HG03521 (cell line): ENCODE measurements at regions not wholly inside any gene's neighbourhood (a gene's known extent, or its start where the extent isn't known, plus 50 kb on each side); places are given as distances from the start of the nearest gene placed in this dataset.

ENCODE experiments used
- ATAC-seq: cut with Tn5 transposase; IDR thresholded peaks from one replicate; pipeline ENCODE4 v1.9.1; 2021; ENCODE audit warnings: mild to moderate bottlenecking, moderate library complexity; ENCODE audit not compliant: unreplicated experiment

- ATAC-seq: no peak
These were observed 100.8 kb upstream of the TENM3 start for GRCh38 chr4:182142176-182143085.

GRCh38 chr4:182143086-182143821 is 99.9 kb upstream of the TENM3 start:
- no peak for ATAC-seq

- peak; percentile 21 for ATAC-seq
These were observed 99.2 kb upstream of the TENM3 start for GRCh38 chr4:182143822-182144625.

- peak; percentile 41 for ATAC-seq
These were observed 98.4 kb upstream of the TENM3 start for GRCh38 chr4:182144626-182145333.

- no peak for ATAC-seq
These were observed 97.8 kb upstream of the TENM3 start for GRCh38 chr4:182145334-182145905.

- no peak for ATAC-seq
These were observed 95.8 kb upstream of the TENM3 start for GRCh38 chr4:182147391-182147790.

GRCh38 chr4:182150645-182151044 is 92.6 kb upstream of the TENM3 start:
- ATAC-seq: no peak

GRCh38 chr4:182155806-182156205 is 87.4 kb upstream of the TENM3 start:
- no peak for ATAC-seq

GRCh38 chr4:182163180-182163579 is 80.0 kb upstream of the TENM3 start:
- no peak for ATAC-seq

- no peak for ATAC-seq
These were observed 73.6 kb upstream of the TENM3 start for GRCh38 chr4:182169572-182169971.

- no peak for ATAC-seq
These were observed 73.2 kb upstream of the TENM3 start for GRCh38 chr4:182169987-182170386.

- ATAC-seq: no peak
These were observed 72.7 kb upstream of the TENM3 start for GRCh38 chr4:182170417-182170935.

- no peak for ATAC-seq
These were observed 68.2 kb upstream of the TENM3 start for GRCh38 chr4:182174979-182175378.

- ATAC-seq: no peak
These were observed 67.2 kb upstream of the TENM3 start for GRCh38 chr4:182175788-182176519.

- no peak for ATAC-seq
These were observed 66.0 kb upstream of the TENM3 start for GRCh38 chr4:182177166-182177565.

- no peak for ATAC-seq
These were observed 64.1 kb upstream of the TENM3 start for GRCh38 chr4:182179105-182179504.

GRCh38 chr4:182179751-182180150 is 63.5 kb upstream of the TENM3 start:
- ATAC-seq: no peak

- ATAC-seq: no peak
These were observed 57.7 kb upstream of the TENM3 start for GRCh38 chr4:182185491-182185890.

- no peak for ATAC-seq
These were observed 55.5 kb upstream of the TENM3 start for GRCh38 chr4:182187674-182188073.
